ENCODE measurements at regions not wholly inside any gene's neighbourhood (a gene's known extent, or its start where the extent isn't known, plus 50 kb on each side); places are given as distances from the start of the nearest gene placed in this dataset.

GRCh38 chr1:177700856-177701255 is 269.0 kb downstream of the SEC16B start:
- BruUV-seq (replicated peaks), result no TSS peak
- Histone ChIP-seq H3K27ac (ENCODE audit: low read depth, low read length, poor library complexity, severe bottlenecking) (no peak overlapping the region), H3K4me1 (ENCODE audit: insufficient read depth, low read length, poor library complexity, severe bottlenecking) (no peaks in the 10 kb centered on the region), H3K9me2 (ENCODE audit: insufficient read depth, low read length) (no peaks in the 10 kb centered on the region), H3K4me3 (ENCODE audit: low read depth, low read length, poor library complexity, severe bottlenecking) (no peak overlapping the region), H3K79me2 (ENCODE audit: insufficient read depth, low read depth, low read length) (no peaks in the 10 kb centered on the region), H4K20me1 (ENCODE audit: insufficient read depth, low read length) (no peaks in the 10 kb centered on the region), H3K9me3 (ENCODE audit: low read length) (no peaks in the 10 kb centered on the region), H3K36me3 (ENCODE audit: insufficient read depth, low read length) (no peaks in the 10 kb centered on the region), H2AFZ (ENCODE audit: low read length) (no peak overlapping the region), H3K4me2 (ENCODE audit: low read length) (no peak overlapping the region)
- TF ChIP-seq CTCF (conservative IDR thresholded peaks at IDR 0.05; ENCODE audit: low read length) (no peak), EZH2phosphoT487 (IDR thresholded peaks at IDR 0.05; ENCODE audit: borderline replicate concordance, low read depth, low read length) (no peak)
- intact Hi-C loops (cut with micrococcal nuclease; ENCODE audit: unreplicated experiment), result no loop called here
- DNase-seq (ENCODE audit: low spot score), result no peak
- ChIA-PET POLR2A (interaction anchor here (0.6 kb wide), 1 partner anchor 107 kb away, joined by 6 read pairs; no protein-coding TSS in a partner anchor), CTCF (ENCODE audit: unreplicated experiment) (no interaction called here)

GRCh38 chr1:177690996-177691395 is 278.9 kb downstream of the SEC16B start:
- no TSS peak for BruUV-seq (replicated peaks)
- CTCF ChIA-PET (ENCODE audit: unreplicated experiment), result no interaction called here

GRCh38 chr1:177687544-177687943 is 282.3 kb downstream of the SEC16B start:
- Histone ChIP-seq H4K20me1 (ENCODE audit: insufficient read depth, low read length) (no peaks in the 10 kb centered on the region), H3K36me3 (ENCODE audit: insufficient read depth, low read length) (no peaks in the 10 kb centered on the region), H3K9me2 (ENCODE audit: insufficient read depth, low read length) (no peaks in the 10 kb centered on the region), H3K4me2 (ENCODE audit: low read length) (no peak overlapping the region), H3K27ac (ENCODE audit: low read depth, low read length, poor library complexity, severe bottlenecking) (no peak overlapping the region), H3K79me2 (ENCODE audit: insufficient read depth, low read depth, low read length) (no peaks in the 10 kb centered on the region), H3K9me3 (ENCODE audit: low read length) (no peaks in the 10 kb centered on the region), H3K4me3 (ENCODE audit: low read depth, low read length, poor library complexity, severe bottlenecking) (no peak overlapping the region), H2AFZ (ENCODE audit: low read length) (no peak overlapping the region), H3K4me1 (ENCODE audit: insufficient read depth, low read length, poor library complexity, severe bottlenecking) (no peaks in the 10 kb centered on the region)
- DNase-seq (ENCODE audit: low spot score), result no peak
- no TSS peak for BruUV-seq (replicated peaks)
- intact Hi-C loops (cut with micrococcal nuclease; ENCODE audit: unreplicated experiment), result no loop called here
- POLR2A ChIA-PET, result no interaction called here
- CTCF ChIA-PET (ENCODE audit: unreplicated experiment), result no interaction called here
- TF ChIP-seq EZH2phosphoT487 (IDR thresholded peaks at IDR 0.05; ENCODE audit: borderline replicate concordance, low read depth, low read length), result no peak
- no peak for TF ChIP-seq CTCF (conservative IDR thresholded peaks at IDR 0.05; ENCODE audit: low read length)

More at GRCh38 chr1:177690996-177691395, 278.9 kb downstream of the SEC16B start:
- Histone ChIP-seq H3K4me2 (ENCODE audit: low read length) (no peak overlapping the region), H4K20me1 (ENCODE audit: insufficient read depth, low read length) (no peaks in the 10 kb centered on the region), H2AFZ (ENCODE audit: low read length) (no peak overlapping the region), H3K9me2 (ENCODE audit: insufficient read depth, low read length) (no peaks in the 10 kb centered on the region), H3K27ac (ENCODE audit: low read depth, low read length, poor library complexity, severe bottlenecking) (no peak overlapping the region), H3K36me3 (ENCODE audit: insufficient read depth, low read length) (no peaks in the 10 kb centered on the region), H3K4me1 (ENCODE audit: insufficient read depth, low read length, poor library complexity, severe bottlenecking) (no peaks in the 10 kb centered on the region), H3K79me2 (ENCODE audit: insufficient read depth, low read depth, low read length) (no peaks in the 10 kb centered on the region), H3K4me3 (ENCODE audit: low read depth, low read length, poor library complexity, severe bottlenecking) (no peak overlapping the region), H3K9me3 (ENCODE audit: low read length) (no peaks in the 10 kb centered on the region)
- no peak for TF ChIP-seq EZH2phosphoT487 (IDR thresholded peaks at IDR 0.05; ENCODE audit: borderline replicate concordance, low read depth, low read length)
- POLR2A ChIA-PET, result interaction anchor here (0.7 to 1.0 kb wide), 2 partner anchors 9 to 131 kb away, joined by 3 to 5 read pairs; no protein-coding TSS in a partner anchor
- DNase-seq (ENCODE audit: low spot score), result no peak
- intact Hi-C loops (cut with micrococcal nuclease; ENCODE audit: unreplicated experiment), result no loop called here

Measured in OCI-LY7 (cell line).